Fibroblast of mammary gland (primary cell): ENCODE measurements at regions not wholly inside any gene's neighbourhood (a gene's known extent, or its start where the extent isn't known, plus 50 kb on each side); places are given as distances from the start of the nearest gene placed in this dataset.
A peak's percentile ranks its signal among the peaks of the same experiment; 100 is the strongest.

Experiments
- DNase-seq: peaks from one replicate; pipeline ENCODE4 v3.0.0-alpha.2; 2010; ENCODE audit warnings: low read depth
- H3K4me3 ChIP-seq: 2 replicates; pipeline ENCODE4 v1.5.1; 2011; ENCODE audit warnings: low read depth, mild to moderate bottlenecking, low read length, moderate library complexity; ENCODE audit not compliant: control insufficient read depth
- TF ChIP-seq, protein P1 (sequence below): conservative IDR thresholded peaks from 2 replicates; pipeline ENCODE4 v1.5.1; 2011; ENCODE audit warnings: low read depth, low read length, inconsistent platforms; ENCODE audit not compliant: control insufficient read depth, insufficient read depth

DNA sequence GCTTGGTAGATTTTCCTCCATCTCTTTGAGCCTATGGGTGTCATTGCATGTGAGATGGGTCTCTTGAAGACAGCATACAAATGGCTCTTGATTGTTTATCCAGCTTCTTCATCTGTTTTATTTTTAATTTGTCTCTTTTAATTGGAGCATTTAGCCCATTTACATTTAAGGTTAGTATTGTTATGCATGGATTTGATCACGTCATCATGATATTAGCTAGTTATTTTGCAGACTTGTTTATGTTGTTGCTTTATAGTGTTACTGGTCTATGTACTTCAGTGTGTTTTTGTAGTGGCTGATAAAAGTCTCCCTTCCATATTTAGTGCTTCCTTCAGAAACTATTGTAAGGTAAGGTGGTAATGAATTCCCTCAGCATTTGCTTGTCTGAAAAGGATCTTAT, 78.6 kb upstream of the RGMB start:
- TF ChIP-seq, protein P1, sequence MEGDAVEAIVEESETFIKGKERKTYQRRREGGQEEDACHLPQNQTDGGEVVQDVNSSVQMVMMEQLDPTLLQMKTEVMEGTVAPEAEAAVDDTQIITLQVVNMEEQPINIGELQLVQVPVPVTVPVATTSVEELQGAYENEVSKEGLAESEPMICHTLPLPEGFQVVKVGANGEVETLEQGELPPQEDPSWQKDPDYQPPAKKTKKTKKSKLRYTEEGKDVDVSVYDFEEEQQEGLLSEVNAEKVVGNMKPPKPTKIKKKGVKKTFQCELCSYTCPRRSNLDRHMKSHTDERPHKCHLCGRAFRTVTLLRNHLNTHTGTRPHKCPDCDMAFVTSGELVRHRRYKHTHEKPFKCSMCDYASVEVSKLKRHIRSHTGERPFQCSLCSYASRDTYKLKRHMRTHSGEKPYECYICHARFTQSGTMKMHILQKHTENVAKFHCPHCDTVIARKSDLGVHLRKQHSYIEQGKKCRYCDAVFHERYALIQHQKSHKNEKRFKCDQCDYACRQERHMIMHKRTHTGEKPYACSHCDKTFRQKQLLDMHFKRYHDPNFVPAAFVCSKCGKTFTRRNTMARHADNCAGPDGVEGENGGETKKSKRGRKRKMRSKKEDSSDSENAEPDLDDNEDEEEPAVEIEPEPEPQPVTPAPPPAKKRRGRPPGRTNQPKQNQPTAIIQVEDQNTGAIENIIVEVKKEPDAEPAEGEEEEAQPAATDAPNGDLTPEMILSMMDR, result no peak
- no peak overlapping the region for H3K4me3 ChIP-seq
- no peak for DNase-seq

DNA sequence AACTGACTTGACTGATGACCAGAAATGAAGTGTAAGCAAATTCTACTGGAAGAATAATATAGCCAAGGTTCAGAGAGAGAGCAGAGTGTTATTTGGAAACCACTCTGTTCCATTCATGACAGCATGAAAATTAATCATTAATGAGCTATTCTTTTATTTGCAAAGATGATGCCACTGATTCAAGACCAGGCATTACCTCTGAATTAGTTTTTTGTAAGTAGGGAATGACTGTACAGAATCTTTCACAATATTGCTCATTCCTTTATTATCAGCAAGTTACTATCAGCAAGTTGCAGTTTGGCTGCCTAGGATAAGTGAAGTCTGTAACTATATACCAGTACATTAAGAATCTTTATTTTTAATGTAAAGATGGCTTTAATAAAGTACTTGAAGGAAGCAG, 75.1 kb upstream of the RGMB start:
- TF ChIP-seq, protein P1, result no peak

DNA sequence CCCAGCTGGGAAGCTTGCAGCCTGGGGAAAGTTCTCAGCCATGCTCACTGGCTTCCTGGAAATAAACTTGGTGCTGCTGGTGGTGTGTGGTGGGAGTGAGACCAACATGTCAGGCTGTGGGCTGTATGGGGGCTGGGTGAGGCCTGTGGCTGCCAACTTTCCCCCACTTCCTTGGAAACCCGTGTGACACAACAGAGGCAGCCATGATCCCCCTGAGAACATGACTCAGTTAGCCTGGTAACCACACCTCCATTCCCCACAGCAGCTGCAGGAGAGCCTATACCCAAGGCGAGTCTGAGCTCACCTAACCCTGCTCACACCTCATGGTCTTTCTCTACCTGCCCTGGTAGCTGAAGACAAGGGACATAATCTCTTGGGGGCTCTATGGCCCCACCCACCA, 72.7 kb upstream of the RGMB start:
- TF ChIP-seq, protein P1, result no peak
- H3K4me3 ChIP-seq, result no peak overlapping the region
- peak; percentile 68 for DNase-seq

More for the DNA sequence above, 75.1 kb upstream of the RGMB start:
- H3K4me3 ChIP-seq, result no peak overlapping the region
- peak; percentile 24 for DNase-seq

DNA sequence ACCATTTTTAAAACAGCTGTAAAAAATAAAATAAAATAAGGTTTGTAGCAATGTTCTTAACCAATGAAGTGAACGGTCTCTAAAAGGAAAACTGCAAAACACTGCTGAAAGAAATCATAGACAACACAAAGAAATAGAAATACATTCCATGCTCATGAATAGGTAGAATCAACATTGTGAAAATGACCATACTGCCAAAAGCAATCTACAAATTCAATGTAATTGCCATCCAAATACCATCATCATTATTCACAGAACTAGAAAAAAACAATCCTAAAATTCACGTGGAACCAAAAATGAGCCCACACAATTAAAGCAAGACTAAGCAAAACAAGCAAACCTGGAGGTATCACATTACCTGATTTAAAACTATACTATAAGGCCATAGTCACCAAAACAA, 67.6 kb upstream of the RGMB start:
- no peak overlapping the region for H3K4me3 ChIP-seq
- TF ChIP-seq, protein P1, result no peak
- peak; percentile 36 for DNase-seq

DNA sequence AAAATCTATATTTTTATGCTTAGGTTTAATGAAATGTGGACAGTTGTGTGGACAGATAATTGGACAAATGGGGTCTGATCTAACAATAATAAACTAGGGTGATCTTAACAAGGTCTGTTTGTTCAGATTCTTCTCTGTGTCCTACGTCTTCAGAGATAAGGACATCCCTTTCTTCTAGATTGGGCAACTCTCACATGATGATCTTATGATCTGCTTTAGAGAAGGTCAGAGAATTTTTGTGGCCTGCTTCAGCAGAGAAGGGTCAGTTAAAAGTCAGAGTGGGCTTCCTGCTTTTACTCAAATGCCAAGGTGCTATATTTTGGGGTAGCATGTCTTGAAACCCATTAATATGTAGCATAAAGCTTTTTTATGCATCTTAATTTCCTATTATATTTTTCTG, 63.8 kb upstream of the RGMB start:
- TF ChIP-seq, protein P1, result no peak
- no peak overlapping the region for H3K4me3 ChIP-seq
- no peak for DNase-seq

DNA sequence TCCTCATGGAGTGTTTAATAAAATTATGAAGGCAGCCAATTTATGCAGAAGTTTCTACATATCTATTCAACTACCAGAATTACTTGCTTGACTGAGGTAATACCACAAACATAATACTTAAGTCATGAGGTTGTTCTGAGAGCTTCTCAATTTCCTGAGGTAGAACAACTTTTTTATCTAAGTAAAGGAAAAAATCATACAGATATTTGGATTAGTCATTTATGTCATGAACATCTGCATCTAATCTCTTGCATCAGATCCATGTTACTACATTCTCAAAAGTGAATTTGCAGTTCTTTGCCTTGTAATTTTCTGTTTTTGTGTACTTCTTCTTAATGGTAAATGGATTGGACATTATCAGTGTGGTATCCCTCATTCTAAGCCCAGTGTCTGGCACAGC, 60.4 kb upstream of the RGMB start:
- H3K4me3 ChIP-seq, result no peak overlapping the region
- TF ChIP-seq, protein P1, result no peak
- no peak for DNase-seq

DNA sequence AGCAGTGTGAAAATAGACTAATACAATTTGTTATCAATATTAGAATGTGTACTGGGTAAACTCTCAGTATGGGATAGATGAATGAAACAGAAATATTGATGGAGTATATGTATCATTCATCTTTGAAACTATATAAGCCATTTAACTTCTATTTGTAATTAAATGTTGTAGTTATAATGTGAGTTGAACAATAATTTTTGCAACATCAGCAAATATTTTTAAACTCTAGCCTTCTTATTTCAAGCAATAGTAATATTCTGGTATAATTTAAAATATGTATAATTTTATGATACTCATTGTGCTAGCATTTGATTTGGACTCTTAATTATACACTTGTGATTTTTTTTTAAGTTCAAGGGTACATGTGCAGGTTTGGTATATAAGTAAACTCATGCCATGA, 59.6 kb upstream of the RGMB start:
- TF ChIP-seq, protein P1, result no peak
- no peak for DNase-seq

More for the DNA sequence above, 59.6 kb upstream of the RGMB start:
- H3K4me3 ChIP-seq, result no peak overlapping the region
